Astrocyte of the cerebellum (primary cell): ENCODE measurements at regions not wholly inside any gene's neighbourhood (a gene's known extent, or its start where the extent isn't known, plus 50 kb on each side); places are given as distances from the start of the nearest gene placed in this dataset.

Source experiments
- DNase-seq: peaks from one replicate; pipeline ENCODE4 v3.0.0-alpha.2; 2011; ENCODE audit warnings: low read depth
- H3K4me3 ChIP-seq: 2 replicates; pipeline ENCODE4 v1.5.1; 2011; ENCODE audit warnings: mild to moderate bottlenecking, low read depth, low read length, moderate library complexity
- in situ Hi-C: cut with HindIII; loops from 2 replicates; pipeline ENCODE4 v1.10.0; 2017; ENCODE audit warnings: low sequenced_read_pairs
- TF ChIP-seq, protein P1 (sequence below): IDR thresholded peaks from 2 replicates; pipeline ENCODE4 v1.5.1; 2012; ENCODE audit warnings: low read length, low read depth, moderate library complexity, mild to moderate bottlenecking; ENCODE audit errors: missing control alignments

DNA sequence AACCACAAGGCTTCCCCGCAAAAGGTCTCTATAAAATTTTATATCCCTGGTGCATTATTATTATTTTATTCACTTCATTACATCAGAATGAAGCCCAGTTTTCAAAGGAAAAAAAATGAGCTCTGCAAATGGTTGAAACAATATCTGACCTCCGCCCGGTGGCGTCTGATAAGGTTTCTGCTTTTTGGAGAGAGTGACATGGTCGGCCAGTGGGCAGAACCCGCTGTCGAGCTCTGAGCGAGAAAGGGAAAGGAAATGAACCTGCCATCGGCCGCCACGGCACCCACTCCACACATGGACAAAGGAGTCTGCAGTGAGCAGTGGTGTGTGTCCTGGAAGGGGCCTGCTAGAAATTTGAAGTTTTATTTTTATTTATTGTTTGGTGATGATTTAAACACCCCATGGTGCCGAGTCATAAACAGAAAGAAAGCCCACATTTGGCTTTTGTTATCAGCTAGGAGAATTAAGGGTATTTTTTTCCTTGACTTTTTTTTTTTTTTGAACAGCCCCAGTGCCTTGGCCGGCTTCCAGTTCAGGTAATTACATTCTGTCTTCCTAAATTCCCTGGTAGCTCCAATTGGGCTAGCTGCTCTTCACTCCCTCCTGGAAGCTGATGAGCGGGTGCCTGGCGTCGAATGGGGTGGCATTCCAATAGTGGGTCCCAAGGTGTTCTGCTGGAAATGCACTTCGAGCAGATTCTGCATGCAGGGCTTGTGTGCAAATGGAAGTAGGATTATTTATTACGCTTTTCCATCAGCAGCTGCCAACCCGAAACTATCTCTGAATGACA lies 149.4 kb upstream of the MKI67 start:
- in situ Hi-C loops = no loop called here
- no peak for DNase-seq
- H3K4me3 ChIP-seq = no peak overlapping the region
- TF ChIP-seq, protein P1, sequence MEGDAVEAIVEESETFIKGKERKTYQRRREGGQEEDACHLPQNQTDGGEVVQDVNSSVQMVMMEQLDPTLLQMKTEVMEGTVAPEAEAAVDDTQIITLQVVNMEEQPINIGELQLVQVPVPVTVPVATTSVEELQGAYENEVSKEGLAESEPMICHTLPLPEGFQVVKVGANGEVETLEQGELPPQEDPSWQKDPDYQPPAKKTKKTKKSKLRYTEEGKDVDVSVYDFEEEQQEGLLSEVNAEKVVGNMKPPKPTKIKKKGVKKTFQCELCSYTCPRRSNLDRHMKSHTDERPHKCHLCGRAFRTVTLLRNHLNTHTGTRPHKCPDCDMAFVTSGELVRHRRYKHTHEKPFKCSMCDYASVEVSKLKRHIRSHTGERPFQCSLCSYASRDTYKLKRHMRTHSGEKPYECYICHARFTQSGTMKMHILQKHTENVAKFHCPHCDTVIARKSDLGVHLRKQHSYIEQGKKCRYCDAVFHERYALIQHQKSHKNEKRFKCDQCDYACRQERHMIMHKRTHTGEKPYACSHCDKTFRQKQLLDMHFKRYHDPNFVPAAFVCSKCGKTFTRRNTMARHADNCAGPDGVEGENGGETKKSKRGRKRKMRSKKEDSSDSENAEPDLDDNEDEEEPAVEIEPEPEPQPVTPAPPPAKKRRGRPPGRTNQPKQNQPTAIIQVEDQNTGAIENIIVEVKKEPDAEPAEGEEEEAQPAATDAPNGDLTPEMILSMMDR = no peak

DNA sequence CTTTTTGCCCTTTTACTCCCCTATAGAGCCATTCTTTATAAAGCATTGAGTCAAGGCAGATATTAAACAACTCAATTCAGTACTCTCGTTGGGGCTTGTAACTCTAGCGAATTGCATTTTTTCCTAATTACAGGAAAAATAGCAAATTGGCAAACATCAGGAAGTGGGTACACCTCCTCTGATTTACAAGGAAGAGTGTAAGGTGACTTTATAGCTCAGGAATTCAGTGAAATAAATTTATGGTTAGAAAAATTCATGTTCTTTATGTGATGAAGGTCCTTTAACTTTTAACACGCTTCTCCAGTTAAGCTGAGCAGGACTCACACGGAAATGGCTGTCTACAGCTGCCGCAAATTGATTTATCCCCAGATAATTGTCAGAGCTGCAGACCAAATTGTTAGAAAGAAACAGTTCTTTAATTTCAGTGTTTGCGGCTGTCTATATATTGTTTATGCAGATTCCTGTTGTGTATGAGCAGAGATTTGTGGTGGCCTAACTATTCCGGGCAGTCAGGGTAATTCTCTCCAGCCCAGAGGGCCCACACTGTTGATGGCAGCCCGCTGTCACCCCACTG lies 151.1 kb upstream of the MKI67 start:
- in situ Hi-C loops = no loop called here
- TF ChIP-seq, protein P1 = no peak
- H3K4me3 ChIP-seq = no peak overlapping the region
- no peak for DNase-seq

DNA sequence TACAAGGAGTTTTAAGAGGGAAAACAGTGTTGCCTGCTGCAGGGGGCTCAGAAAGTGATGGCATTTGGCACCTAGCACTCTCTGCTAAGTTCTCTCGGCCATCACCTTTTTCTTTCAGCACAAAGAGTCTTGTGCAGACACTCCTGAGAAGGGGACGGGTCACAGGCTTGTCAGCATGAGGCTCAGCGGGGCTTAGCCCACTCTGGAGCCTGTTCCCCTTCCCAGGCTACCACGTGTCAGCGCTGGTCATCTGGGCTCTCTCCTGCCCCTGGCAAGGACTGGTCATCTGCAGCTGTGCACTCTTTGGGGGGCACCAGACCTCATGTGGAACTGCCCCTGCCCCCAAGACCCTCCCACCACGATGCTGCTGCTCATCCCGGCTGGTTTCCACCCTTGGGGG lies 152.1 kb upstream of the MKI67 start:
- TF ChIP-seq, protein P1 = no peak
- in situ Hi-C loops = no loop called here
- no peak for DNase-seq
- H3K4me3 ChIP-seq = no peak overlapping the region

DNA sequence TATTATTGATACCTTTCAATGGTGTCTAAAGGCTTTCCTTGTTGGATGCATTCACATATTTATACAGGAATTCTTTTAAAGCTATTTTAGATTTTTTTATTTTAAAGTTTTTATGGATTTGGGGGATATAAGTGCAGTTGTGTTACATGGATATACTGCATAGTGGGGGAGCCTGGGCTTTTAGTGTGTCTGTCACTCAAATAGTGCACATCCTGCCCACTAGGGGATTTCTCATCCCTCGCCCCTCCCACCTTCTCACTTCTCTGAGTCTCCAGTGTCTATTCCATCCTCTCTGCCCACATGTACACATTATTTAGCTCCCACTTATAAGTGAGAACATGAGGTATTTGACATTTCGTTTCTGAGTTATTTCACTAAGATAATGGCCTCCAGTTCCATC lies 154.0 kb upstream of the MKI67 start:
- TF ChIP-seq, protein P1 = no peak
- in situ Hi-C loops = no loop called here
- DNase-seq = no peak
- no peak overlapping the region for H3K4me3 ChIP-seq

DNA sequence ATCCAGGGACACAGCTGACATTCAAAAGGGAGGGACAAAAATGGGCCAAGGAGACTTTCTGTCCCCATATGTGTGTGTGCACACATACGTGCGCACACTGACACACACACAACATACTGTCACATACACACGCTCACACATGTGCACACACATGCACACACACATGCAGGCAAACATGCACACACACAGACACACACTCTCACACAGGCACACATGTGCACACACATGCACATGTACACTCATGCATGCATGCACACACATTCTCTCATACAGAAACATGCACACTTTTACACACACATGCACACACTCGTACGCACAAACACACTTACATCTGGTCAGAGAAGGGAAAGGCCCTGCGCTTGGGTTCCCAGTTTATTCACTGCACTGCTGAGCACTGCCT lies 155.1 kb upstream of the MKI67 start:
- TF ChIP-seq, protein P1 = no peak
- in situ Hi-C loops = no loop called here
- no peak for DNase-seq
- H3K4me3 ChIP-seq = no peak overlapping the region

DNA sequence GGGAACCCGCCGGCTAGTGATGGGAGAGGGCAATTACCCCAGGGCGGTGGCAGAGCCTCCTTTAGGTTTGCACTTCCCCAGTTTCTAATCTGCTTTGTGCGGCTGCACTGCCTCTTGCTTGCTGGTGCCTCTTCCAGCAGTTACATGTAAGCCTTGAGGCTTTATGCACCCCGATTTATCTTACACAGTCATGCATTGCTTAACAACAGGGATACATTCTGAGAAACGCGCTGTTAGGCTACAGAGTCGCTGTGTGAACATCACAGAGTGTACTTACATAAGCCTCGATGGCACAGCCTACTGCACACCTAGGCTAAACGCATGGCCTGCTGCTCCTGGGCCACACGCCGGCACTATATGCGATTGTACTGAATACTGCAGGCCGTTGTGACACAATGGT lies 155.6 kb upstream of the MKI67 start:
- TF ChIP-seq, protein P1 = no peak
- in situ Hi-C loops = no loop called here
- H3K4me3 ChIP-seq = no peak overlapping the region
- no peak for DNase-seq
